WTC11 (cell line): ENCODE measurements at regions not wholly inside any gene's neighbourhood (a gene's known extent, or its start where the extent isn't known, plus 50 kb on each side); places are given as distances from the start of the nearest gene placed in this dataset.

Experiments used
- ATAC-seq: fragments of 200-7000 bp; cut with Tn5 transposase; 2 replicates; pipeline ENCODE4 v1.10.0; 2021; ENCODE audit warnings: mild to moderate bottlenecking, moderate library complexity
- CTCF ChIA-PET: fragments of 300-600 bp; sonication (Branson Sonifier 250); formaldehyde crosslinking; loops from one replicate; lab custom pipeline; 2021; ENCODE audit warnings: antibody characterized with exemption; lab: Charles Lee
- POLR2A ChIA-PET: fragments of 350-600 bp; sonication (Branson Sonifier 250); formaldehyde crosslinking; loops from one replicate; lab custom pipeline; 2021; ENCODE audit warnings: antibody characterized with exemption; lab: Charles Lee
- DNase-seq: peaks from one replicate; pipeline ENCODE4 v3.0.0; 2021; ENCODE audit warnings: low spot score
- H3K27ac Mint-ChIP-seq: 2 replicates; pipeline ENCODE4 v1.8.0; 2021; ENCODE audit warnings: mixed read lengths
- H3K27me3 Mint-ChIP-seq: 2 replicates; pipeline ENCODE4 v1.8.0; 2021; ENCODE audit warnings: low read depth, mild to moderate bottlenecking, moderate library complexity, mixed read lengths
- H3K36me3 Mint-ChIP-seq: 2 replicates; pipeline ENCODE4 v1.8.0; 2021; ENCODE audit warnings: mixed read lengths
- H3K4me1 Mint-ChIP-seq: 2 replicates; pipeline ENCODE4 v1.8.0; 2022; ENCODE audit warnings: mixed read lengths
- H3K4me3 Mint-ChIP-seq: 2 replicates; pipeline ENCODE4 v1.8.0; 2021; ENCODE audit warnings: mild to moderate bottlenecking, moderate library complexity, mixed read lengths
- H3K9me3 Mint-ChIP-seq: 2 replicates; pipeline ENCODE4 v1.8.0; 2021; ENCODE audit warnings: mixed read lengths
- ATF1 ChIP-seq: sonication (generic); formaldehyde crosslinking; IDR thresholded peaks from 2 replicates; pipeline ENCODE4 v1.8.1; 2023; ENCODE audit warnings: mild to moderate bottlenecking, moderate library complexity, missing genetic modification reagents
- ATF6 ChIP-seq: sonication (generic); formaldehyde crosslinking; IDR thresholded peaks from 2 replicates; pipeline ENCODE4 v1.8.1; 2023; ENCODE audit warnings: mild to moderate bottlenecking, missing genetic modification reagents
- CDX4 ChIP-seq: fragments of 250-450 bp; sonication (Bioruptor Pico); IDR thresholded peaks from 2 replicates; pipeline ENCODE4 v1.9.0; 2021; ENCODE audit warnings: moderate library complexity, mild to moderate bottlenecking, inconsistent platforms, borderline replicate concordance
- CREB1 ChIP-seq: sonication (generic); formaldehyde crosslinking; IDR thresholded peaks from 2 replicates; pipeline ENCODE4 v1.8.0; 2023; ENCODE audit warnings: mild to moderate bottlenecking, missing genetic modification reagents
- E2F1 ChIP-seq: sonication (generic); formaldehyde crosslinking; IDR thresholded peaks from 2 replicates; pipeline ENCODE4 v1.8.0; 2022; ENCODE audit warnings: mild to moderate bottlenecking, missing genetic modification reagents
- ELF4 ChIP-seq: sonication (generic); formaldehyde crosslinking; IDR thresholded peaks from 2 replicates; pipeline ENCODE4 v1.8.1; 2022; ENCODE audit warnings: low read depth, mild to moderate bottlenecking, moderate library complexity, missing genetic modification reagents
- EMX1 ChIP-seq: fragments of 250-450 bp; sonication (Bioruptor Pico); IDR thresholded peaks from 2 replicates; pipeline ENCODE4 v1.8.0; 2021; ENCODE audit warnings: mild to moderate bottlenecking
- FOXP4 ChIP-seq: sonication (generic); formaldehyde crosslinking; IDR thresholded peaks from 2 replicates; pipeline ENCODE4 v1.8.0; 2022; ENCODE audit warnings: mild to moderate bottlenecking, missing genetic modification reagents
- GTF2I ChIP-seq: fragments of 250-450 bp; sonication (Bioruptor Pico); conservative IDR thresholded peaks from 2 replicates; pipeline ENCODE4 v1.4.0; 2021; ENCODE audit warnings: mild to moderate bottlenecking
- HMGXB4 ChIP-seq: sonication (generic); formaldehyde crosslinking; IDR thresholded peaks from 2 replicates; pipeline ENCODE4 v1.8.1; 2023; ENCODE audit warnings: mild to moderate bottlenecking, moderate library complexity, missing genetic modification reagents
- IRF1 ChIP-seq: sonication (generic); formaldehyde crosslinking; IDR thresholded peaks from 2 replicates; pipeline ENCODE4 v1.8.0; 2023; ENCODE audit warnings: missing genetic modification reagents
- JAZF1 ChIP-seq: fragments of 250-450 bp; sonication (Bioruptor Pico); IDR thresholded peaks from 2 replicates; pipeline ENCODE4 v1.9.0; 2021; ENCODE audit warnings: moderate library complexity, mild to moderate bottlenecking, inconsistent platforms
- KAT7 ChIP-seq: sonication (generic); formaldehyde crosslinking; IDR thresholded peaks from 2 replicates; pipeline ENCODE4 v1.8.1; 2023; ENCODE audit warnings: missing genetic modification reagents, mild to moderate bottlenecking, borderline replicate concordance
- NFYB ChIP-seq: sonication (generic); formaldehyde crosslinking; conservative IDR thresholded peaks from 2 replicates; pipeline ENCODE4 v1.8.0; 2022; ENCODE audit warnings: low read depth, missing genetic modification reagents
- PREB ChIP-seq: sonication (generic); formaldehyde crosslinking; IDR thresholded peaks from 2 replicates; pipeline ENCODE4 v1.8.1; 2022; ENCODE audit warnings: mild to moderate bottlenecking, missing genetic modification reagents, moderate library complexity, borderline replicate concordance
- ZBTB21 ChIP-seq: sonication (generic); formaldehyde crosslinking; IDR thresholded peaks from 2 replicates; pipeline ENCODE4 v1.8.1; 2023; ENCODE audit warnings: mild to moderate bottlenecking, missing genetic modification reagents, borderline replicate concordance
- ZNF138 ChIP-seq: sonication (generic); formaldehyde crosslinking; conservative IDR thresholded peaks from 2 replicates; pipeline ENCODE4 v1.8.1; 2022; ENCODE audit warnings: mild to moderate bottlenecking, moderate library complexity, missing genetic modification reagents
- ZNF281 ChIP-seq: sonication (generic); formaldehyde crosslinking; IDR thresholded peaks from 2 replicates; pipeline ENCODE4 v1.8.0; 2023; ENCODE audit warnings: mild to moderate bottlenecking, missing genetic modification reagents
- ZNF512 ChIP-seq: sonication (generic); formaldehyde crosslinking; IDR thresholded peaks from 2 replicates; pipeline ENCODE4 v1.8.1; 2022; ENCODE audit warnings: missing genetic modification reagents, borderline replicate concordance
- ZNF671 ChIP-seq: fragments of 250-450 bp; sonication (Bioruptor Pico); IDR thresholded peaks from 2 replicates; pipeline ENCODE4 v1.8.0; 2021; ENCODE audit warnings: mild to moderate bottlenecking

- TF ChIP-seq FOXP4 = no peak
- no peak for TF ChIP-seq CDX4 (CRISPR knock-in tag)
- TF ChIP-seq KAT7 = no peak
- TF ChIP-seq EMX1 (CRISPR knock-in tag) = no peak
- TF ChIP-seq GTF2I (CRISPR knock-in tag) = no peak
- TF ChIP-seq CREB1 (CRISPR knock-in tag) = no peak
- no peak for TF ChIP-seq E2F1 (CRISPR knock-in tag)
Observed at GRCh38 chr16:63157818-63158217, 1121.6 kb upstream of the CDH8 start (continued).

GRCh38 chr16:63146251-63146650 is 1110.0 kb upstream of the CDH8 start:
- CTCF ChIA-PET = no interaction called here
- POLR2A ChIA-PET = no interaction called here
- no peak for ATAC-seq
- H3K27me3 Mint-ChIP-seq = no peaks in the 10 kb centered on the region
- no peaks in the 10 kb centered on the region for H3K4me1 Mint-ChIP-seq
- no peak for TF ChIP-seq ATF6 (CRISPR knock-in tag)
- TF ChIP-seq JAZF1 (CRISPR knock-in tag) = no peak
- TF ChIP-seq ZNF138 (CRISPR knock-in tag) = no peak
- TF ChIP-seq ATF1 (CRISPR knock-in tag) = no peak
- no peak for TF ChIP-seq ZNF512
- no peak for TF ChIP-seq NFYB (CRISPR knock-in tag)
- no peak for TF ChIP-seq IRF1
- TF ChIP-seq ZNF281 = no peak
- TF ChIP-seq EMX1 (CRISPR knock-in tag) = no peak
- TF ChIP-seq PREB = no peak
- TF ChIP-seq ELF4 (CRISPR knock-in tag) = no peak
- no peak for TF ChIP-seq ZBTB21 (CRISPR knock-in tag)
- no peak for TF ChIP-seq HMGXB4 (CRISPR knock-in tag)
- TF ChIP-seq ZNF671 = no peak
- no peak overlapping the region for H3K4me3 Mint-ChIP-seq
- no peak for DNase-seq
- H3K27ac Mint-ChIP-seq = no peak overlapping the region
- no peaks in the 10 kb centered on the region for H3K9me3 Mint-ChIP-seq
- no peaks in the 10 kb centered on the region for H3K36me3 Mint-ChIP-seq
